ENCODE measurements at regions not wholly inside any gene's neighbourhood (a gene's known extent, or its start where the extent isn't known, plus 50 kb on each side); places are given as distances from the start of the nearest gene placed in this dataset.

DNA sequence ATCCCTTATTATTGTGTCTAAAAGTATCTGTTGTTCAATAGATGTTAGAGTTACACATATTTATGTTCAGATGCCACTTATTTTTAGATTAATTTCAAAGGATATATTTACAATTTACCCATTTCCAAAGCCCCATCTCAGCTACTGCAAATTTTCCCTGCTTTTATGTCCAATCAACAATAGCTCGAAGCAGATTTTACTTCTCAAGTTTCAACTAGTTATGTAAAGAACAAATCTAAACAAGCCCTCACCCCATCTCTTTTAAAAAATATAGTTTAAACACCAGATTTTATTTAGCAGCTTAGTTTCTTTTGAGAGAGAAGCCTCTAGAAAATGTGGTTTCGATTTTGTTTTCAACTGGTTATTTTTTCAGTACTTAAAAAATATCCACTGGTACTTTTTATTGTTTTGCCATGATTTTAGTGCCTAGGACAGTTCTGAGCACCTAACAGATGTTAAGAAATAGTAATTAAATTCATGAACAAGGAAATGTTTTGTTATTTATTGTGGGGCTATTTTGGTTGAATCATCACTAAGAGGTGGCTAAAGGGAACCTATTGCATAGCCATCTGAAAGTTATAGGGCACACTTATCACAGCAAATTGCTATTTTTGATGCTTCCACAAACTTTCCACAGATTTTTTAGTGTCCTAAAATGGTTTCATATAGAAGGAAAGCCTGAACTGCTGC is 96.2 kb upstream of the BMP4 start:
- Histone ChIP-seq H3K27ac (ENCODE audit: low read length) (no peak overlapping the region), H3K4me1 (ENCODE audit: control insufficient read depth, insufficient read depth, low read length) (no peaks in the 10 kb centered on the region), H3K36me3 (ENCODE audit: control insufficient read depth, insufficient read depth, low read length) (no peaks in the 10 kb centered on the region), H3K4me3 (ENCODE audit: low read length) (no peak overlapping the region), H3K27me3 (ENCODE audit: control insufficient read depth, insufficient read depth, low read length) (no peaks in the 10 kb centered on the region), H3K9me3 (ENCODE audit: control insufficient read depth, insufficient read depth, low read length) (no peaks in the 10 kb centered on the region)
- TF ChIP-seq, protein P1, sequence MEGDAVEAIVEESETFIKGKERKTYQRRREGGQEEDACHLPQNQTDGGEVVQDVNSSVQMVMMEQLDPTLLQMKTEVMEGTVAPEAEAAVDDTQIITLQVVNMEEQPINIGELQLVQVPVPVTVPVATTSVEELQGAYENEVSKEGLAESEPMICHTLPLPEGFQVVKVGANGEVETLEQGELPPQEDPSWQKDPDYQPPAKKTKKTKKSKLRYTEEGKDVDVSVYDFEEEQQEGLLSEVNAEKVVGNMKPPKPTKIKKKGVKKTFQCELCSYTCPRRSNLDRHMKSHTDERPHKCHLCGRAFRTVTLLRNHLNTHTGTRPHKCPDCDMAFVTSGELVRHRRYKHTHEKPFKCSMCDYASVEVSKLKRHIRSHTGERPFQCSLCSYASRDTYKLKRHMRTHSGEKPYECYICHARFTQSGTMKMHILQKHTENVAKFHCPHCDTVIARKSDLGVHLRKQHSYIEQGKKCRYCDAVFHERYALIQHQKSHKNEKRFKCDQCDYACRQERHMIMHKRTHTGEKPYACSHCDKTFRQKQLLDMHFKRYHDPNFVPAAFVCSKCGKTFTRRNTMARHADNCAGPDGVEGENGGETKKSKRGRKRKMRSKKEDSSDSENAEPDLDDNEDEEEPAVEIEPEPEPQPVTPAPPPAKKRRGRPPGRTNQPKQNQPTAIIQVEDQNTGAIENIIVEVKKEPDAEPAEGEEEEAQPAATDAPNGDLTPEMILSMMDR (IDR thresholded peaks at IDR 0.05), result no peak
- H3K27ac Mint-ChIP-seq, result no peak overlapping the region
- no peaks in the 10 kb centered on the region for H3K4me1 Mint-ChIP-seq
- H3K9me3 Mint-ChIP-seq, result peaks cover 3 to 4% of the 10 kb centered on the region in 2 donors
- intact Hi-C loops (cut with micrococcal nuclease), result no loop called here
- H3K27me3 Mint-ChIP-seq (ENCODE audit: low read depth in 2 of 2), result no peaks in the 10 kb centered on the region
- no peak for ATAC-seq
- no peak overlapping the region for H3K4me3 Mint-ChIP-seq
- 82% methylated on average over 1 of the region's 2 CpGs for WGBS (ENCODE audit: insufficient coverage)
- no peaks in the 10 kb centered on the region for H3K36me3 Mint-ChIP-seq
- DNase-seq, result no peak

DNA sequence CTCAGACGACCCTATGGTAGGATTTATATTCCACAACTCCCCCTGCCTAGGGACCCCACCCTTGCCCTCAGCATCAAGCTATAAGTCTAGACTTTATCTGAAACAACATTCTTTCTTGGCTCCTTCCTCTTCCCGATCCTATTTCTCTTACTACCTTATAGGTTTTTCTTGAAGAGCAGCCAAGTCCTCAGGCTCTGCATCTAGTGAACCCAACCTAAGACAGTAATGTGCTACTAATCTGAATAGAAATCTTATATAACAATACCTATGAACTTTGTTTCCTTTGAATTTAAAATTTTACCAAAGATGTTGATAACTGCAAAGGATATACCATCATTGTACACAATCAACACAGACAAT is 96.7 kb upstream of the BMP4 start:
- Mint-ChIP-seq H3K4me1 (no peaks in the 10 kb centered on the region), H3K9me3 (peaks cover 3 to 4% of the 10 kb centered on the region in 2 donors), H3K27ac (no peak overlapping the region), H3K4me3 (no peak overlapping the region), H3K36me3 (no peaks in the 10 kb centered on the region), H3K27me3 (ENCODE audit: low read depth in 2 of 2) (no peaks in the 10 kb centered on the region)
- WGBS (ENCODE audit: insufficient coverage), result 60% methylated on average over 2 of the region's 2 CpGs
- no peaks in the 10 kb centered on the region for H3K9me3 ChIP-seq (ENCODE audit: control insufficient read depth, insufficient read depth, low read length)
- intact Hi-C loops (cut with micrococcal nuclease), result no loop called here
- H3K36me3 ChIP-seq (ENCODE audit: control insufficient read depth, insufficient read depth, low read length), result no peaks in the 10 kb centered on the region
- DNase-seq (no peak), ATAC-seq (no peak)
- no peak overlapping the region for H3K4me3 ChIP-seq (ENCODE audit: low read length)
- H3K4me1 ChIP-seq (ENCODE audit: control insufficient read depth, insufficient read depth, low read length), result no peaks in the 10 kb centered on the region
- no peaks in the 10 kb centered on the region for H3K27me3 ChIP-seq (ENCODE audit: control insufficient read depth, insufficient read depth, low read length)
- no peak overlapping the region for H3K27ac ChIP-seq (ENCODE audit: low read length)
- TF ChIP-seq, protein P1 (IDR thresholded peaks at IDR 0.05), result no peak

DNA sequence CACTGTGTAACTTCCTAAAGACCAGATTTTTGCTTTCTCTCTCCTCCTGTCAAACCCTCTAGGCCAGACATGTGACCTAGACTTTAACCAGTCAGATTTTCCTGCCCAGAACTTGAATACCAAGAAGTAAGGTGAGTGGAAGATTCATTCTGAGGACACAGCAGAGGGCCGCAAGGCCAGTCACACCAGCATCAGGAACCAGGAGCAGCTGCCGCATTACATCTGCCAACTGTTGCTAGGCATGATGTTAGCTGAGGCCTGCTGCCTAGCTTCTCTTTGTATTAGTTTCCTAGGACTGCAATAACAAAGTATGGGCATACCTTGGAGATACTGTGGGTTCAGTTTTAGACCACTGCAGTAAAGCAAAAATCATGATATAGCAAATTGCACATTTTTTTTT is 101.9 kb upstream of the BMP4 start:
- ATAC-seq, result no peak
- no peaks in the 10 kb centered on the region for H3K4me1 ChIP-seq (ENCODE audit: control insufficient read depth, insufficient read depth, low read length)
- H3K27ac ChIP-seq (ENCODE audit: low read length), result no peak overlapping the region
- intact Hi-C loops (cut with micrococcal nuclease), result no loop called here
- no peak overlapping the region for H3K4me3 Mint-ChIP-seq
- H3K27ac Mint-ChIP-seq, result no peak overlapping the region
- 98% methylated on average over 2 of the region's 2 CpGs for WGBS (ENCODE audit: insufficient coverage)
- no peaks in the 10 kb centered on the region for H3K36me3 Mint-ChIP-seq
- no peaks in the 10 kb centered on the region for H3K36me3 ChIP-seq (ENCODE audit: control insufficient read depth, insufficient read depth, low read length)
- no peak overlapping the region for H3K4me3 ChIP-seq (ENCODE audit: low read length)
- H3K9me3 ChIP-seq (ENCODE audit: control insufficient read depth, insufficient read depth, low read length), result no peaks in the 10 kb centered on the region
- no peaks in the 10 kb centered on the region for H3K27me3 ChIP-seq (ENCODE audit: control insufficient read depth, insufficient read depth, low read length)
- no peaks in the 10 kb centered on the region for H3K27me3 Mint-ChIP-seq (ENCODE audit: low read depth in 2 of 2)
- TF ChIP-seq, protein P1 (IDR thresholded peaks at IDR 0.05), result no peak
- H3K4me1 Mint-ChIP-seq, result no peaks in the 10 kb centered on the region
- H3K9me3 Mint-ChIP-seq, result peaks cover 4 to 6% of the 10 kb centered on the region in 2 donors
- no peak for DNase-seq
